ENCODE measurements at regions not wholly inside any gene's neighbourhood (a gene's known extent, or its start where the extent isn't known, plus 50 kb on each side); places are given as distances from the start of the nearest gene placed in this dataset.

DNA sequence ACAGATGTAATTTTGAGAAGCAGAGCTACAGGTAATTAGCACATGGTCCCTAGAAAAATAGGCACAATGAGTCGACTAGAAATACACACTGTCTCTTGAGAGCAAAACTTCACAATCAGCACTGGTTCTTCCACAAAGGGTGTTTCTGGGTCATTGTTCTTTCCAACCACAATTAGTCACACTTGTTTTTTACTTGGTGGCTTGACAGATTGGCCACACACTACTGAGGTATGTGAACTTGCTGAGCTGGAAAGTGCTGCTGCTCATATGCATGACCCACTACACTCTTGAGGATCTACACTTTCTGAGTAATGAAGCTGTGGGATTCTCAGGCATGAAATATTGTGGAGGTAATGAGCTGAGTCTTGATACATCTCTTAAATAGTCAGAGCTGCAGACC, 347.7 kb downstream of the BCKDHB start (continued):
- TF ChIP-seq TEAD4 (IDR thresholded peaks at IDR 0.05; ENCODE audit: low read depth, low read length) (no peak), GABPA (IDR thresholded peaks at IDR 0.05; ENCODE audit: borderline replicate concordance, insufficient read depth, low read length) (no peak), POLR2AphosphoS5 (IDR thresholded peaks at IDR 0.05; ENCODE audit: low read depth, low read length) (no peak), CREB1 (IDR thresholded peaks at IDR 0.05) (no peak), CEBPB (IDR thresholded peaks at IDR 0.05; ENCODE audit: low read depth, low read length) (no peak), JUN (IDR thresholded peaks at IDR 0.05; ENCODE audit: low read depth, low read length) (no peak), SP2 (IDR thresholded peaks at IDR 0.05; ENCODE audit: low read length) (no peak), POLR2A (IDR thresholded peaks at IDR 0.05; ENCODE audit: control extremely low read depth in 1 of 2, low read depth in 2 of 2, low read length in 2 of 2) (no peak), BCL11A (IDR thresholded peaks at IDR 0.05; ENCODE audit: low read depth in 2 of 2, low read length in 2 of 2) (no peak)
- TF ChIP-seq, protein P1, sequence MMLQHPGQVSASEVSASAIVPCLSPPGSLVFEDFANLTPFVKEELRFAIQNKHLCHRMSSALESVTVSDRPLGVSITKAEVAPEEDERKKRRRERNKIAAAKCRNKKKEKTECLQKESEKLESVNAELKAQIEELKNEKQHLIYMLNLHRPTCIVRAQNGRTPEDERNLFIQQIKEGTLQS (IDR thresholded peaks at IDR 0.05; ENCODE audit: insufficient read depth, low read depth, low read length): no peak

All from H1 (cell line).